ENCODE measurements at regions not wholly inside any gene's neighbourhood (a gene's known extent, or its start where the extent isn't known, plus 50 kb on each side); places are given as distances from the start of the nearest gene placed in this dataset.

DNA sequence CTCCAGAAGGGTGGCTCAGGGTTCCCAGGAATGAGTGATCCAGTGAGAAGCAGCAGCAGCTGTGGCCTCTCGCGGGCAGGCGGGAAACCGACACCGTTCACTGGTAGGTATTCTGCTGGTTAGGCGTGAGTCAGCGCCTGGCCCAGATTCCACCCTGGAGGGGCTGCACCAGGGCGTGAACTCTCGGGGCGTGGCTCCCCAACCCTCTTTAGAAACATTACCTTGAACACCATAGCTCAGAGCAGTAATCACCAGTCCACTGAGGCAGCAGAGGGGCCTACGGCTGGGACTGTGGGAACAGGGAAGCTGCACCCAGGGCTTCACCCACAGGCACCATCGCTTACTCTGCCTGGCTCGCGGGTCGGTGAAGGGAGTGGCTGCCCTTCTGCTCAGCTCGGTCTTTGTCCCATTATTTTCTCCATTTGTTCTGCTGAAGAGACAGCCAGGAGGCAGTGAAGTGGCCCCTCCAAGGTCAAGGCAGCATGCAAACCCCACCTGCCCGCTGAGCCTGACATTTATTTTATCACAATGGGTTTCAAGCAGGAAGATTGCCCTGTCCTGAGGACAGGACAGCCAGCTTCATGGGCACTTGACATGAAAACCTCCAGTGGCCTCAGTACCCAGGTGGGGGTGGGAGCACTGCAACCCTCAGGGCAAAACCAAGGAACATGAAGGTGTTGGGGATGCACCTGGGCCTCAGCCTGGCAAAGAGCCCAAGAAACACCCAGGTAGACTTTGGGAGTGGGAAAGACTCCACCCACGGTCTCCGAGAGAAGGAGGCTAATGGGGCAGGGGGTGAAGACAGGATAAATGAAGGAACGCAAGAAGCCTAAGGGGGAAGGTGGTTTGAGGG is 51.0 kb upstream of the CD93 start:
- no peak overlapping the region for H3K4me3 Mint-ChIP-seq
- DNase-seq (ENCODE audit: low spot score in 2 of 2, unreplicated experiment in 2 of 2): no peak
- peaks cover 4% of the 10 kb centered on the region for H3K4me1 Mint-ChIP-seq
- peaks cover 3% of the 10 kb centered on the region for H3K9me3 Mint-ChIP-seq
- H3K27ac Mint-ChIP-seq: no peak overlapping the region
- no peak for TF ChIP-seq CTCF (IDR thresholded peaks at IDR 0.05; ENCODE audit: unreplicated experiment)
- H3K36me3 Mint-ChIP-seq: no peaks in the 10 kb centered on the region
- H3K27me3 Mint-ChIP-seq (ENCODE audit: low read depth): no peaks in the 10 kb centered on the region

- H3K27ac Mint-ChIP-seq: no peak overlapping the region
- no peaks in the 10 kb centered on the region for H3K36me3 Mint-ChIP-seq
- H3K4me3 Mint-ChIP-seq: no peak overlapping the region
- TF ChIP-seq CTCF (IDR thresholded peaks at IDR 0.05; ENCODE audit: unreplicated experiment): no peak
- H3K9me3 Mint-ChIP-seq: peaks cover 3% of the 10 kb centered on the region
- no peak for DNase-seq (ENCODE audit: low spot score in 2 of 2, unreplicated experiment in 2 of 2)
- H3K27me3 Mint-ChIP-seq (ENCODE audit: low read depth): no peaks in the 10 kb centered on the region
- H3K4me1 Mint-ChIP-seq: peaks cover 4% of the 10 kb centered on the region
Observed at GRCh38 chr20:23135449-23136420, 49.6 kb upstream of the CD93 start.

Data from mesothelial cell of epicardium (in vitro differentiated cells).